Kidney (tissue), 13 donors: ENCODE measurements at regions not wholly inside any gene's neighbourhood (a gene's known extent, or its start where the extent isn't known, plus 50 kb on each side); places are given as distances from the start of the nearest gene placed in this dataset.

Experiments used
- DNase-seq, 5 donors: peaks; one replicate each; pipeline ENCODE4 v3.0.0-alpha.2; 2013 to 2020
- FAIRE-seq: peaks from 2 replicates; lab custom pipeline; 2012; peaks lifted over from hg19 to GRCh38; lab: Jason Lieb, UNC
- H3K27ac ChIP-seq, 2 donors: one replicate each; pipeline ENCODE4 v1.7.0; 2013; ENCODE audit warnings: low read depth in 2 of 2, low read length in 2 of 2, inconsistent platforms in 1 of 2
- H3K27me3 ChIP-seq: one replicate; pipeline ENCODE4 v1.7.1; 2013; ENCODE audit warnings: low read length, inconsistent platforms; ENCODE audit not compliant: control insufficient read depth, insufficient read depth
- H3K36me3 ChIP-seq, 3 donors: one replicate each; pipeline versions ENCODE4 v1.7.0 to v1.7.1; 2013; ENCODE audit warnings: low read length in 3 of 3, control low read depth in 1 of 3, inconsistent platforms in 1 of 3; ENCODE audit not compliant: insufficient read depth in 3 of 3, control insufficient read depth in 2 of 3
- H3K4me1 ChIP-seq, 3 donors: one replicate each; pipeline versions ENCODE4 v1.7.0 to v1.7.1; 2013; ENCODE audit warnings: low read length in 3 of 3, inconsistent platforms in 1 of 3, low read depth in 1 of 3; ENCODE audit not compliant: control insufficient read depth in 2 of 3, insufficient read depth in 2 of 3
- H3K4me3 ChIP-seq, 3 donors: one replicate each; pipeline versions ENCODE4 v1.7.0 to v1.8.1; 2013; ENCODE audit warnings: low read length in 3 of 3, control low read depth in 1 of 3, inconsistent platforms in 1 of 3
- H3K9ac ChIP-seq, 3 donors: one replicate each; pipeline versions ENCODE4 v1.7.0 to v1.7.1; 2013; ENCODE audit warnings: low read length in 3 of 3, control low read depth in 1 of 3, inconsistent platforms in 1 of 3
- H3K9me3 ChIP-seq, 3 donors: one replicate each; pipeline versions ENCODE4 v1.7.0 to v1.7.1; 2013; ENCODE audit warnings: low read length in 3 of 3, control low read depth in 1 of 3, inconsistent platforms in 1 of 3; ENCODE audit not compliant: control insufficient read depth in 2 of 3, insufficient read depth in 1 of 3
- CTCF ChIP-seq: IDR thresholded peaks from 3 replicates; pipeline ENCODE4 v1.5.1; 2012; ENCODE audit warnings: mild to moderate bottlenecking, moderate library complexity, borderline replicate concordance; ENCODE audit not compliant: insufficient read depth; ENCODE audit errors: extremely low read depth
- intact Hi-C: fragments of 100-400 bp; cut with DNase I; formaldehyde crosslinking; loops from one replicate; pipeline ENCODE4 v1.11.1; 2022
- donor health status: control.
- donor health status: control.
- donor health status: control.
- donor health status: control.
- donor health status: control.
- donor health status: DM: yes; HTN: yes; CAD: no.
- donor health status: Normal renal cell carcinoma (clear cell type).

DNA sequence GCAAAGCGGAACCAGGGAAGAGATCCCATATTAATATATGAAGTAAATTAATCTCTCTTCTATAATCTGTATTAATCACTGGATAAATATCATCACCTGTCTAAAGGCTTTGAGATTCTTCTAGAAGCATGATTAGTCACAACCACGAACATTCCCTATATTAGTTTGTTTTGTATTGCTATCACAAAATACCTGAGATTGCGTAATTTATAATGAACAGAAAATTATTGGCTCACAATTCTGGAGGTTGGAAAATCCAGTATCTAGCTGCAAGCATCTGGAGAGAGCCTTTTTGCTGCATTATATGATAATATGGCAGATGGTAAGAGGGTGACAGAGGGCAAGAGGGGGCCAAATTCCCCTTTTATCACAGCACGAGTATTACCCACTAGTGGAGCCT is 532.6 kb upstream of the EPHA5 start:
- H3K4me3 ChIP-seq, result no peak overlapping the region
- H3K9ac ChIP-seq, result no peak overlapping the region
- DNase-seq (no peak), FAIRE-seq (no peak)
- no peak overlapping the region for H3K27ac ChIP-seq
- no peaks in the 10 kb centered on the region for H3K36me3 ChIP-seq
- H3K9me3 ChIP-seq, result no peaks in the 10 kb centered on the region
- no peaks in the 10 kb centered on the region for H3K4me1 ChIP-seq
- intact Hi-C loops, result no loop called here
- H3K27me3 ChIP-seq, result no peaks in the 10 kb centered on the region
- no peak for TF ChIP-seq CTCF

- Histone ChIP-seq H3K4me3 (no peak overlapping the region), H3K9ac (no peak overlapping the region), H3K4me1 (no peaks in the 10 kb centered on the region), H3K9me3 (no peaks in the 10 kb centered on the region), H3K27me3 (no peaks in the 10 kb centered on the region), H3K36me3 (no peaks in the 10 kb centered on the region), H3K27ac (no peak overlapping the region)
- intact Hi-C loops, result no loop called here
- FAIRE-seq (no peak), DNase-seq (no peak)
- TF ChIP-seq CTCF, result no peak
These were observed 527.2 kb upstream of the EPHA5 start for GRCh38 chr4:66197451-66197850.

GRCh38 chr4:66193487-66193886 is 523.2 kb upstream of the EPHA5 start:
- FAIRE-seq (no peak), DNase-seq (no peak)
- H3K4me3 ChIP-seq, result no peak overlapping the region
- no peaks in the 10 kb centered on the region for H3K9me3 ChIP-seq
- no peak overlapping the region for H3K9ac ChIP-seq
- no peaks in the 10 kb centered on the region for H3K36me3 ChIP-seq
- no peak overlapping the region for H3K27ac ChIP-seq
- no peaks in the 10 kb centered on the region for H3K4me1 ChIP-seq
- H3K27me3 ChIP-seq, result no peaks in the 10 kb centered on the region
- no peak for TF ChIP-seq CTCF
- intact Hi-C loops, result no loop called here

GRCh38 chr4:66187175-66187720 is 517.0 kb upstream of the EPHA5 start:
- Histone ChIP-seq H3K27ac (no peak overlapping the region), H3K9me3 (no peaks in the 10 kb centered on the region), H3K4me1 (no peaks in the 10 kb centered on the region), H3K4me3 (no peak overlapping the region), H3K27me3 (no peaks in the 10 kb centered on the region), H3K36me3 (no peaks in the 10 kb centered on the region), H3K9ac (no peak overlapping the region)
- FAIRE-seq (no peak), DNase-seq (no peak)
- no peak for TF ChIP-seq CTCF
- intact Hi-C loops, result no loop called here
